GM18505 (cell line): ENCODE measurements at regions not wholly inside any gene's neighbourhood (a gene's known extent, or its start where the extent isn't known, plus 50 kb on each side); places are given as distances from the start of the nearest gene placed in this dataset.
"Not testable (repeated sequence)": the region's sequence is repeated elsewhere in the genome, so short reads cannot be mapped to it uniquely, and the experiment has no call there.

Experiments used
- ATAC-seq: cut with Tn5 transposase; IDR thresholded peaks from one replicate; pipeline ENCODE4 v1.9.1; 2021; ENCODE audit not compliant: unreplicated experiment

- not testable (repeated sequence) for ATAC-seq
Measured at GRCh38 chr2:87683961-87684360, 63.9 kb upstream of the PLGLB2 start.

GRCh38 chr2:87685558-87685957 lies 62.3 kb upstream of the PLGLB2 start:
- ATAC-seq: not testable (repeated sequence)

GRCh38 chr2:87686873-87687549 lies 60.9 kb upstream of the PLGLB2 start:
- not testable (repeated sequence) for ATAC-seq

GRCh38 chr2:87687550-87688270 lies 60.2 kb upstream of the PLGLB2 start:
- ATAC-seq: not testable (repeated sequence)

GRCh38 chr2:87691899-87692592 lies 55.8 kb upstream of the PLGLB2 start:
- ATAC-seq: not testable (repeated sequence)

GRCh38 chr2:87692914-87693313 lies 55.0 kb upstream of the PLGLB2 start:
- not testable (repeated sequence) for ATAC-seq

- ATAC-seq: not testable (repeated sequence)
Measured at GRCh38 chr2:87693882-87694281, 54.0 kb upstream of the PLGLB2 start.

GRCh38 chr2:87695596-87696323 lies 52.1 kb upstream of the PLGLB2 start:
- ATAC-seq: not testable (repeated sequence)
